NCI-H510A (cell line): ENCODE measurements at regions not wholly inside any gene's neighbourhood (a gene's known extent, or its start where the extent isn't known, plus 50 kb on each side); places are given as distances from the start of the nearest gene placed in this dataset.
"Not testable (repeated sequence)": the region's sequence is repeated elsewhere in the genome, so short reads cannot be mapped to it uniquely, and the experiment has no call there.

Experiments used
- DNase-seq: peaks from one replicate; lab custom pipeline; 2025; lab: John Stamatoyannopoulos, UW

DNA sequence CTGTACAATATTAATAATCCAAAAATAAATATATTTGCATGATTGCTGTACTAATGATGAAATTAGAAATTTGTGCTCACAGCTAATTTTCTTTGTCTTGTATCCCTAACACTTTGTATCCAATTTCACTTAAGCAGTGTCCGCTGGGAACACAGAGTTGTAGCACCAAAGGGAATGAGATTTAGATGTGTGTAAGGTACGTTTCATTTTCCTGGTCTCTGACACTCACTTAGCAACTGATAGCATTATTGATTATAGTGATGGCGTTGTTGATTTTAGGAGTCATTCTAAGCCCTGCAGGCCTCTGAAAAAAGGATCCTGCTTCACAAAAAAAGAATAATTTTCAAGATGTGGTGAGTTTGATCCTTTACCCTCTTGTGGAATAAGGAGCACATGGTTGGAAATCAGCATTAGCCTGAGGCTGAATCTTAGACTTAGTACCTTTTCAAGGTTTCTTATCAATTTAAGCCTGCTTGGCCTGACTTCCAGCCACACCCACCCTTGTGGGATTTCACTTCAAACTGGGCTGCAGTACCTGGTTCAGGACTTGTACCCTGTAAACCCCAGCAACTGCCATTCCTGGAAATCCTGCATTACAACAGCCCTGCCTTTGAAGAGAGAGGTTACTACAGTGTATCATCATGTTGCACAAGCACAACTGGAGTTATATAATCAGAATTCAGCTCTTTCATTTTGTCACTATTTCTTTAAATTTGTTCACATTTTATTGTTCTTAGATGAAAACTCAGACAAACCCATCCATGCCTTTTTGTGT, 116.2 kb downstream of the RND3 start:
- DNase-seq = no peak

DNA sequence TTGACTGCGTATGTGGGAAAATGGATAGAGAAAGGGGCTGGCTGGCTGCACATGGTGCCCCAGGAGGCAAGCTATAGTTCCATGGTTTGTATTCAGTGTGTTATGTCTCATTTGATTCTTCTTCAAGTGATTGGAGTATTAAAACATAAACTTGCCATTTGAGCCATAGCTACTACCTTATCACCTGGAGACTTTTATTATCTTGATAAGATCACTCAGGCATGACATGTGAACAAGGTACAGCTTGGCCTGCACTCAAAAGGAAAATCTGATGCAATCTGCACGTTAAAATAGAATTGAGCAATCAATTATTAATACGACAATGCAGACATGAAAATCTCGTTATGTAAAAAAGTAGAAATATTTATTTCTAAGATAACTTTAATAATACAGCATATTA, 116.9 kb downstream of the RND3 start:
- no peak for DNase-seq

DNA sequence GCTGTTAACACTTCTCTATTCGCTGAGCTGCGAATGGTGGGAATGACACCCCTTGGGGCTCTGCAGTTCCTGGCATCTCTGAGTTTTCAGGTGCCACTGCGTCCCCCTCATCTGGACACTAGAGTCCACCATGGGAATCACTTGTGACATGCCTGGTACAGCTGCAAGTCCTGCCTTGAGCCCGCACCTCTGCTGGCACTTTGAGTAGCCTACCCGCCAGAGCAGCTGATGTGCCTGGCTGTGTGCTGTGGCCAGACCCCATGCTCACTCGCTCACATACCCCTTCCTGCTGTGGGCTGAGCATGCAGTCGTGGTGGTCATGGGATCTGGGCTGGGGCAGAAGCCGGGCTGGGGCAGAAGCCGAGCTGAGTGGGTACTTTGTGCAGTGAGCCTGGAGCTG, 117.6 kb downstream of the RND3 start:
- DNase-seq = no peak

DNA sequence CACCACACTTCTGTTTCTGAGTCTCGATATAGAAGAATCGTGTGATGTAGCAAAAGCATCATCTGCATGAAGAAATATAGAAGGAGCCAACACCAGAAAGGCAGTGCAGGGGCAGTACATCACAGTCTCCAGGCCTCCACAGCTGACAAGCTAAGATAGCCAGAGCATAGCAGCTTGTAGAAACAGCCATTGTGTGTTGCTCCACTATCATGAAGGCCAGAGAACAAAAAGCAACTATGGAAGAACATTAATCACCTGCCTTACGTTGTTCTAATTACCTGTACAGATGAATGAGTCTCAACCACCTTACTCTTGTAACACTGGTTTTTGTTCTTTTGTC, 129.0 kb downstream of the RND3 start:
- no peak for DNase-seq

DNA sequence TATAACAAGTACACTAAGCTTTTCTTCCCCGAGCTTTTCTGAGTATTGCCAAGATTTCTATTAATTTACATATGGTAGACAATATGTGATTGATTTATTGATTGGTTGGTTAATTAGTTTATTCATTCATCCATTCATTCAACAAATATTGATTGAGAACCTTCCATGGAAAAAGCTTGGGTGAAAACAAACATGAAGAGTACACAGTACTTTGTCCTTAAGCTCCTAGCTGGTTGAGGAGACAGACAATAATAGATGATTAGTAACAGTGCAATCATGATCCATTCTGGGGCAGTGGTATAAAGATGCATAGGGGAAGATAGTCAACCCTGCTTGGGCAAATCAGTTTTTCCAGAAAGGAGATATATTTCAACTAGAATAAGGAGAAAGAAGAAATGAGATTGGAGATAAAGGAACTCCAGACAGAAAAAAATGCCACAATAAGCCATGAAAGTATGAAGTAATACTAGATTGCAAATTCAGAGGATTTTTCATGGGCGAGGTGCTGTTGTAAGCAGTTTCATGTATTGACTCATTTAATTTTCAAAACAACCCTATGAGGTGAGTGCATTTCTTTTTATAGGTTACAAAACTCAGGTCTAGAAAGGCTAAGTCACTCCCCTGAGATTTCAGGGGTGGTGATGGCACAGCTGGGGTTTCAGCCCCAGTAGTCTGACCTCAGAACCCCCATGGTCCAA, 129.5 kb downstream of the RND3 start:
- no peak for DNase-seq

DNA sequence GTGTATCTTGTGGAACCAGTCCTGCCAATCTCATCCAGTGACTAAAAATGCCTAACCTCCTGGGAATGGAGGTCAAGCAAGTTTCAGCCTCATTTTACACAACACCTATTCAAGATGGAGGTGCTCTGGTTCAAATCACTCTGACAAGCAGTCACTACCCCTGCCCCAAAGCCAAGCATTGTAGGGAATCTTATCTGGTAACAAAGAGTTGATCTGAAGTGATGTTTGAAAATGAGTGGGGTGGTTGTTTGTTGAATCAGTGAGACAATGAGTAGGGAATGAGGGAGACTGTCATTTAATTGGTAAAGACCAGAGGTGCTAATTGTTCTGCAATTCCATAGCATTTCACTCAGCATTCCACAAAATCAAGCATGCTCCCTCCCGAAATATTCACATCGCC, 132.0 kb downstream of the RND3 start:
- no peak for DNase-seq

DNA sequence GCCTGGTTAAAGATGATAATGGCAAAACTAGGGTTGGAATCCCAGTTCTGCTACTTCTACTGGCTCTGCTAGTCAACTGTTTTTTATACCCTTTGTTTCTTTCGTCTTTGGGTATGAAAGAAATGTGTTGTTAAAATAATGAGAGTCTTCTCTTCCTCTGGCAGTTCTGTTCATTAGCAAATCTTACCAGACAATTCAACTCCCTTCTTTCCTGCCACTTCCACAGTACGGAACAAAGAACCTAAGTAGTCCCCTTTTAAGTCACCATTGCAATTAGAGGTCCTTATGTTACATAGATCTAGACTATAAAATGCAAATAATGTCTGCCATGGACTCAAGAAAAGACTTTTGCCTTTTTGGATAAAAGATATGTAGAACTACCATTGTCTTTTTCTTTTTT, 134.1 kb downstream of the RND3 start:
- no peak for DNase-seq

DNA sequence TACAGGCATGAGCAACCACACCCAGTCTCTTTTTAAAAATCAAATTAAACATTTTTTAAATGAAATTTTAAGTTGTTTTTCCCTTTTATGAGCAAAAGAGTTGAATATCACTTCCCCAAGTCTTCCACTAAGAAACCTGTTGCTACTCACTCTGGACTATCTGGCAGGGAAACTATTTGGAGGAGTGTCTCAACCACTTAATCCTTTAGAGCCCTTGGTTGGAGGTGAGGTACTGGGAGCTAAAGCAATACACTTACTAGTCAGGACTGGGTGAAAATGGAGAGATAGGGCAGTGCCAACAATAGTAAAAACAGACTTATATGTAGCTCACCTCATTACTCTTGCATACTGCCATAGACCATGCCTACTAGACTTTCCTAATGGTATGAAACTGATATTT, 135.5 kb downstream of the RND3 start:
- no peak for DNase-seq

DNA sequence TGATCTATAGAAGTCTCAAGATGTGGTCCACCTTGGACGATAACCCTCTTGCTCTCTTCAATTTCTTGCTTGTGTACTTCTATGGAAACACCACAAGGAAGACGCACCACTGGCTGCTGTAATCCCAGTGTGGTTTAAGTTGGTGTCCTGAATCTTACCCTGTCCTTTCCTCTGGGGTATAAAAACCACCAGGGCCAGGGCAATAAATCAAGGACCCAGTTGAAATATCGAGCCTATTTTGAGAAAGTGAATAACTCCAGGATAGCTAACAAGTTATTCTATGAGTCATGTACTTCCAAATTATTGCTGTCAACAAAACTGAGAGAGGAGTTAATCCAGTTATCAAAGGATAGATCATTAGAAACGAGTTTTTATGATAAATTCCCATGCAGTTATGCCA, 137.0 kb downstream of the RND3 start:
- DNase-seq = no peak

DNA sequence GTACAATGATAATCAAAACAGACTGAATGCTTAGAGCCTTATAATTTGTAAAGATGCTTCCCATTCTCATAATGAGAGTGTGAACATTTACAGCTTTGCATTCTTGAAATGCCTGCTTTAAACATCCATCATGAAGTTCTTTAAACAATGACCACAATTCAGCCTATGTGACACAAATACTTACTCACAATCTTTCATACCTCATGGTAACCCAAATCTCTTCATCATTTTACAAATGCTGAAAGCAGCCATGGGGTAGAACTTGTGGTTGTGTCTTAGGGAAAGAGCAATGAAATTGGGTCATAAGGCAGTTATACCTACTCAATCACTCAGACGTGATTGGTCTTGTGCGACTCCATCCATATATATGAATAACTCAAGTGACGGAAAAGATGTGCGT, 140.7 kb downstream of the RND3 start:
- DNase-seq = no peak

DNA sequence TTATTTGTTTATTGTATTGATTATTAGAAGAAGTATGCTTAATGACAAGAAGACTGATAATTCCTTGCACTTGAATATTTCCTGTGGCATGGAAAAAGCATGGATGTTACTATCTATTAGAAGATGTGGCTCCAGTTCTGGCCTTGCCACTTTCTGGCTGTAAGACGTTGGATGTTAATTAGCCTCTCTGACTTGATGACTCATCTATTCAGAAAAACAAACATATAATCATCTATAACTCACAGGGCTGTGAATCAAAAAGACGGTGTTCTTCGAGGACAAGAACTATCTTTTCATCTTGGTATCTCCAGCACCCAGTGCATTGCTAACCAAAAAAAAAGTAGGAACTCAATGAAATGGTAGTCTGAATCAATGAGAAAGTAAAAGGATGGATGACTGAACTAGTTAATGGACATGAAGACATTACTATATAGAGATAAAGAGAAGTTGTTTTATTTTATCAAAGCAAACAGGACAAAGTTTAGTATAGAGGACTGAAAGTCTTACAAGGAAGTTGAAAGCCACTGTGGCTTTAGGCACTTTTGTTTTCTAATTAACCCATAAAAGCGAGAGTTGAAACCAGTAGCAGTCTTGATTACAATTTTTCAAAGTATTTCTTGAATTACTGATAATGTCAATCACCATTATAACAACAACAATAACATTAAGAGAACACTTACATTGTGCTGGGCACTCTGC, 145.3 kb downstream of the RND3 start:
- DNase-seq = no peak

DNA sequence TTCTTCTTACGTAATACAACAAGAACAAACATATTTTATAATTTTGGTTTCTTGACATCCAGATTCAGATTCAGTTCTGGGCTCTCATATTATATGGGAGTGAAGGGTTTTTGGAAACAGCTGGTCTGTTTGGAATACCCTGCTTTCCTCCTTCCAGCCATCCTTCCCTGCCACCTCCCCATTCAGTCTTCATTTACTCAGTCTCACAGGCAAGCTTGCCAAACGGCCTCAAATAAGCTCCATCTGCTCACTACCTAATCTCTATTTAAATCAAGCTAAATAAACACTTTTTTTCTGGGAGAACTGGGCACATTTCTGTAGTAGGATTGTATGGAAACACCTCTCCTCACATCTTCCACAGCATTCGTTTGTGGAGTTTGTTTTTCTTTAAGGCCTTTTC, 147.5 kb downstream of the RND3 start:
- DNase-seq = no peak

DNA sequence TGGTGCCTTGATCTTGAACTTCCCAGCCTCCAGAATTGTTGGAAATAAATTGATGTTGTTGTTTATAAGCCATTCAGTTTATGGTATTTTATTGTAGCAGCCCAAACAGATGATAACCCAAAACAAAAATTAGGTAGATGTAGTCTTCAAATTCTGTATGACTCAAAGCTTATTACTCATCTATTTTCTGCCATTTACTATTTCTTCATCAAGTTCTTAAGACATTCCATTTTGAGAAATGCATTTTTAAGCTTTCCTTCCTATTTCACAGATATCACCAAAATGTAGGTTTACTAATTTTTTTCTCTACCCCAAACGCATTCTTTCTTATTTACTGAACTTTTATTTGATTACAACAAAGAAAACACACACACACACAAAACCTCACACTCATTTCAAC, 148.2 kb downstream of the RND3 start:
- no peak for DNase-seq

DNA sequence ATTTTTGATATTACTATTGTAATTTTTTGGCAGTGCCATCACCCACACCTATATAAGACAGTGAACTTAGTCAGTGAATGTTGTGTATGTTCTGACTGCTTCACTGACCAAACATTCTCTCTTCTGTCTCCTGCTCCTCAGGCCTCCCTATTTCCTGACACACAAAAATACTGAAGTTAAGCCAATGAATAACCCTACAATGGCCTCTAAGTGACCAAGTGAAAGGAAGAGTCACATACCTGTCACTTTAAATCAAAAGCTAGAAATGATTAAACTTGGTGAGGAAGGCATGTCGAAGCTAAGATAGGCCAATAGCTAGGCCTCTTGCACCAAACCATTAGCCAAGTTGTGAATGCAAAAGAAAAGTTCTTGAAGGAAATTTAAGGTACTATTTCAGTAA, 151.9 kb downstream of the RND3 start:
- no peak for DNase-seq

DNA sequence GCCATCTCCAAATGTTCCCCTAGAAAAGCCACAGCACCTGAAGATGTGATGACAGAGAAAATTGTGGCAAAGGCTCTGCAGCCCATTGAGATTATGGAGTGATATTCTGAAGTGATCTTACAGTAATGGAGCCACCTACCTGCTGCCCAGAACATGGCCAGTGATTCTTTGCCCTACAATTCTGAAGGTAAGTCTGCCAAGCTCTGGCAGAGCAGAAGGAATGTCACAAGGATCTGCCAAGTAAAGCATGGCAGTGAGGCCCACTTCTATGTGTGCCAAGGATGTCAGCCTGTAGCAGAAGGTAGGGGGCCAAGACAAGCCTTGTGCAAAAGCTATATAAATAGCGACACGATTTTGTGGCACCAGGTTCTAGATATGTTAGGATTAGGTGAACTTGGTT, 155.1 kb downstream of the RND3 start:
- DNase-seq = no peak

DNA sequence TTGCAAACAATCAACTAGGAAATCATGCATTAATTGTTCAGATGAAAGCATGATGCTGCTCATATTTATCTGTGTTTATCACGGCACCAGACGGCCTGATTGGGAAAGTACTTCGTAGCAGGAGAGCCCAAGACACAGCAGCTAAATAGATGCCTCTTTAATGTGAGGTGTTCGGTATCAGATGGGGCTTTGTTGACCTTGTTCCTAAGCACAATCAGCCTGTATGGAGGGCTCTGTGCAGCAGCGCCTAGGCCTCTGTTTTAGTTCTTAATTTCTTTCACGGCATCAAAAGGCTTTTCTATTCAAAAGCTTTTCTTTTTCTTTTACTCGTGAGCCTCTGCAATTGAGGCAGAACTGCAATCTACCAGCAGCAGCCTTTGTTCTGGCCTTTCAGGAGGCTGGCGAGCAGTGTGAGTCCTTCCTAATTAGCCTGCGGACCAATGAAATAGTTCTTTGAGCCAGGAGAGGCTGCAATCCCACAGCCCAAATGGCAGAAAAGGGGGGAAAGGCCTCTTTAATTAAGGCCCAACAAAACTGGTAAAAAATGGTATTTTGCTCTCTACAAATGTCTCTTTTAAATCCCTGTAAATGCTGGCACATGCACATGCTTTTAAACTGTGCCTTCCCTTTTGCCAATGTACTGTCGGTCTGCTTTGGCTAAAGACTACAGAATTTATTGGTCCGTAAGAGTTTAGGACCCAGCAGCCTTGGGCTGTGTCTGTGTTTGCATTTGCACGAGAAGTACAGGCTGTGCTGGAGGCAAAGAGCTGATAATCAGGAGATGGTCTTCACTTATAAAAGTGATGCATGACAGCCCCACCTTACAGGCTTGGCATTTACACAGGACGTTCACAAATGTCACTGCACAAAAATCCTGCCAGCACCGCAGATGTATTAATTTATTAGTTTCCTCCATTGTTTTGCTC, 159.6 kb downstream of the RND3 start:
- DNase-seq = no peak

DNA sequence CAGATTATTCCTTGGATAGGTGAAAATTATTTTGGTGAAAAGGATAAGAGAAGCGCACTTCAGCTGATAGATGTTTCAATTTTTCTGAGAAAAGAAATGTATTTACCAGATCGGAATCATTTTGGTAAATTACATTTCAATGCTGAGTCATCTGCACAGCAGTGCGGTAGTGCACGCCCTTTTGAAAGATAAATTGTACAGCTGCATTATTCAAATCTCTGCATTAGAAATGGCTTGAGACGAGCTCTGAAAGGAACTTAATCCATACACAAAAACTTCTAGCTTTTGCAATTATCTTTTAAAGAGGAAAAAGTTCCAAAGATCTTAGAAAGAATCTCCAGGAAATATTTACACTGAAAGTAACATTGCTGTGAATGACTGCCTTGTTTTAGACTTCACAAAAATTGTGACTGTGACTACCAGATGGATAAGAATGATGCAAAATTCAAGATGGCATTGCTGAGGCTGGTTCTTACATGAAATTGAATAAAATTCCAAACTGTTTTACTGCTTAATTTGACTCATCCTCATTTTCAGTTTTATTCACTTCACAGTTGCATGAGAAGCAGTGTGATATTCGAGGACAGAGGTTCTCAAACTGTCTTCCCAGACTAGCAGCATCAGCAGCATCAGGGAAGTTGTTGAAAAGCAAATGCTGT, 161.7 kb downstream of the RND3 start:
- no peak for DNase-seq

DNA sequence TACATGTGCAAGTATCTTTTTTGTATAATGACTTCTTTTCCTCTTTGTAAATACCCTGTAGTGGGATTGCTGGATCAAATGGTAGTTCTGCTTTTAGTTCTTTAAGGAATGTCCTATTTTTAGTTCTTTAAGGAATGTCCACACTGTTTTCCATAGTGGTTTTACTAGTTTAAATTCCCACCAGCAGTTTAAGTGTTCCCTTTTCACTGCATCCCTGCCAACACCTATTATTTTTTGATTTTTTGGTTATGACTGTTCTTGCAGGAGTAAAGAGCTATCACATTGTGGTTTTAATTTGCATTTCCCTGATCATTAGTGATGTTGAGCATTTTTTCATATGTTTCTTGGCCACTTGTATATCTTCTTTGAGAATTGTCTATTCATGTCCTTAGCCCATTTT, 164.4 kb downstream of the RND3 start:
- DNase-seq = not testable (repeated sequence)

DNA sequence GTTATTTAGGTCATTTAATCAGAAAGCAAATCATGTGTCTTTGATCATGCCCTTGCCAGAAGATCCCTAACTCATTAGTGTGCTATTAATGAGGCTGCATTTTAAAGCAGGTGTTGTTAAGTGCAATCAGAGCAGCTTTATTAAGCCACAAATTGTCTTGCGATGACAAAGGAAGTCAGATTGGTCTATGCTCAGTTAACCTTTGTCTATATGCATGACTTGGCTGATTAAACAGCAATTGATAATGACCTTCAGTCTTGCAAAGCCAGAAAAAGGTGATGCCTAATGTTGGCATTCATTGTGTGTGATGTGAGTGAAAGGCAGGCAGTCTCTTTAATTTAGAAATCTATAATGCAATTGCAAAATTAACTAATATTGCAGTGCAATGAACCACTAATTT, 166.9 kb downstream of the RND3 start:
- no peak for DNase-seq

DNA sequence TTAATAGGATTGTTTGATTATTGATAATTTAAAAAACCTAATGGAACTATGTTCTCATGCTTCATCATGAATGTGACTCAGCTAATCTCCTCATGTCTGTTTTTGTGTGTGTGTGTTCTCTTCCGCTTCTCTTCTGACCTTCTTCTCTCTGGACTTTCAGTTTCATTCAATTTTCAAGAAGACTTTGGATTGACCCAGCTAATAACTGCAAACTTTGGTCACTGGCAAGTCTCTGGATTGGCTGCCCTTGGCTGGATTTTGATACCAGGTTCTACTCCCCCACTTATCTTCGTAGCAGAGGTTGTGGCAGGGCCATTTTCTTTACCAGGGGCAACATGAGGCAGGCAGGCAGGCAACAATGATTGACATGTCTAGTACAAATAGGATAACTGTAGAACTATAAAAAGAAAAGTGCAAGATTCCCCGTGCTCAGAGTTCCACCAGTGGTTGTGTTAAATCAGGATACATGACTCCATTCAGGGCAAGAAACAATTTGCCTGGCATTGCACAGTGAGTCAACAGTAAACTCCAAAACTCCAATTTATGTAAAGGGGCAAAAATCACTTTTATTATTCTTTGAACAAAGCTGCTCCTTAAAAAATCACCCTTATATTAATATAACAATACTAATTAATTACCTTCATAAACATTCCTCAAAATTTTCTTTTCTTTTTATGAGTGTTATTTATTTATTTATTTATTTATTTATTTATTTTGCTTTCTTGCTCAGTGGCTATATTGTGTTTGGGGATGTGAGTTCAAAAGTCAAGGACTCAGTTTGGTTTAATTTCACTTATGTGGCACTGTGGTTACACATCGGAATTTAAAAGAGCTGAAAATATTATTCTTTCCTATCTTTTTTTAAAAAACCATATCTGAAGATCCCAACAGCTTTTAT, 167.6 kb downstream of the RND3 start:
- no peak for DNase-seq

DNA sequence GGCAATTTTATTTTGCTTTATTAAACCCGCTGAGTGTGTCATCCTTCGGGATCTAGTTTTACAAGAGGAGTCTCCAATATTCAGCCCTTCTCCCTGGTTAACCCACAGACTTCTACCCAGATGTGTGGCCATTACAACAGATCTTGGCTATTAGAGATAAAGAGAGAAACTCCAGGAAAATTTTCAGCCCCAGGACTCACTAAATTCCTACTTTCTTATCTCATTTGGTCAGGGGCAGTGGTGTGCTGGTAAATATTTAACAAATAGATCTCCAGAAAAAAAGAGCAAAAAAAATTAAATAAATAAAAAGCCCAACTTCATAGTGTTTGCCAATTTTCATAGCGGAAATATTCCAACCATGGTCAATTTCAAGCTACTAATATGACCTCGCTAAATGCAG, 168.4 kb downstream of the RND3 start:
- no peak for DNase-seq
